IMR-90 (cell line): ENCODE measurements at regions not wholly inside any gene's neighbourhood (a gene's known extent, or its start where the extent isn't known, plus 50 kb on each side); places are given as distances from the start of the nearest gene placed in this dataset.

ENCODE experiments used
- ATAC-seq: fragments of 200-7000 bp; cut with Tn5 transposase; 2 replicates; pipeline ENCODE4 v1.9.1; 2020; ENCODE audit warnings: low read depth, mild to moderate bottlenecking, moderate library complexity
- BruUV-seq: library from RNA; stranded (reverse); fragments of 400-500 nt; replicated peaks from 2 replicates; lab custom pipeline; 2021; lab: Mats Ljungman, UMichigan
- CTCF ChIA-PET: fragments of 300-600 bp; formaldehyde crosslinking; extraction: SDS; loops from one replicate; lab custom pipeline; 2021; ENCODE audit warnings: antibody characterized with exemption; lab: Yijun Ruan, JAX
- POLR2A ChIA-PET: fragments of 300-600 bp; sonication (Branson Sonifier 250); formaldehyde crosslinking; loops from one replicate; lab custom pipeline; 2022; ENCODE audit warnings: antibody characterized with exemption; ENCODE audit not compliant: unreplicated experiment; lab: Charles Lee
- DNase-seq: peaks from one replicate; pipeline ENCODE4 v3.0.0; 2013
- H2AFZ ChIP-seq: replicated peaks from 2 replicates; pipeline ENCODE3; 2013; ENCODE audit warnings: low read length, mild to moderate bottlenecking; ENCODE audit not compliant: poor library complexity
- H2AK5ac ChIP-seq: 2 replicates; pipeline ENCODE4 v1.6.1; 2013; ENCODE audit warnings: low read depth, low read length, inconsistent platforms
- H2AK9ac ChIP-seq: replicated peaks from 2 replicates; pipeline ENCODE3; 2013; ENCODE audit warnings: mild to moderate bottlenecking, low read depth, low read length, moderate library complexity; ENCODE audit not compliant: poor library complexity
- H2BK120ac ChIP-seq: 2 replicates; pipeline ENCODE4 v1.6.1; 2013; ENCODE audit warnings: low read depth, low read length, inconsistent platforms
- H2BK15ac ChIP-seq: 3 replicates; pipeline ENCODE4 v1.6.1; 2013; ENCODE audit warnings: low read depth, low read length, inconsistent platforms
- H2BK20ac ChIP-seq: 2 replicates; pipeline ENCODE4 v1.6.1; 2013; ENCODE audit warnings: low read depth, mild to moderate bottlenecking, inconsistent platforms, low read length, moderate library complexity
- H2BK5ac ChIP-seq: 2 replicates; pipeline ENCODE4 v1.6.1; 2013; ENCODE audit warnings: mild to moderate bottlenecking, low read depth, low read length, inconsistent platforms; ENCODE audit not compliant: poor library complexity, severe bottlenecking
- H3K14ac ChIP-seq: replicated peaks from 2 replicates; pipeline ENCODE4 v1.6.1; 2013; ENCODE audit warnings: low read depth, low read length, inconsistent platforms
- H3K18ac ChIP-seq: 2 replicates; pipeline ENCODE4 v1.6.1; 2013; ENCODE audit warnings: low read depth, low read length, control low read depth
- H3K23ac ChIP-seq: 2 replicates; pipeline ENCODE4 v1.6.1; 2013; ENCODE audit warnings: low read depth, low read length, inconsistent platforms
- H3K27ac ChIP-seq: 2 replicates; pipeline ENCODE4 v1.5.1; 2013; ENCODE audit warnings: mild to moderate bottlenecking, control low read depth, low read length; ENCODE audit not compliant: insufficient read depth
- H3K27me3 ChIP-seq: 2 replicates; pipeline ENCODE4 v1.6.1; 2013; ENCODE audit warnings: low read length; ENCODE audit not compliant: control insufficient read depth, insufficient read depth
- H3K36me3 ChIP-seq: 2 replicates; pipeline ENCODE4 v1.6.1; 2013; ENCODE audit warnings: low read length, mixed read lengths; ENCODE audit not compliant: control insufficient read depth, insufficient read depth
- H3K4ac ChIP-seq: 2 replicates; pipeline ENCODE4 v1.6.1; 2013; ENCODE audit warnings: low read depth, low read length, inconsistent platforms
- H3K4me1 ChIP-seq: 2 replicates; pipeline ENCODE4 v1.6.1; 2013; ENCODE audit warnings: low read length, mixed read lengths; ENCODE audit not compliant: control insufficient read depth, insufficient read depth
- H3K4me2 ChIP-seq: 2 replicates; pipeline ENCODE4 v1.6.1; 2013; ENCODE audit warnings: low read depth, mild to moderate bottlenecking, control low read depth, low read length, moderate library complexity
- H3K4me3 ChIP-seq: 2 replicates; pipeline ENCODE4 v1.5.1; 2013; ENCODE audit warnings: low read depth, mild to moderate bottlenecking, control low read depth, low read length, moderate library complexity; ENCODE audit not compliant: insufficient read depth
- H3K56ac ChIP-seq: 2 replicates; pipeline ENCODE4 v1.6.1; 2013; ENCODE audit warnings: low read length, inconsistent platforms; ENCODE audit not compliant: insufficient read depth; ENCODE audit errors: extremely low read depth
- H3K79me1 ChIP-seq, 2 experiments: 2 replicates each; pipeline ENCODE4 v1.6.1; 2013; ENCODE audit warnings: low read length in 2 of 2, inconsistent platforms in 1 of 2, low read depth in 1 of 2
- H3K9ac ChIP-seq: 2 replicates; pipeline ENCODE4 v1.6.1; 2013; ENCODE audit warnings: low read depth, low read length, control low read depth
- H3K9me1 ChIP-seq: 2 replicates; pipeline ENCODE4 v1.6.1; 2013; ENCODE audit warnings: low read length, inconsistent platforms; ENCODE audit not compliant: insufficient read depth
- H3K9me3 ChIP-seq: 2 replicates; pipeline ENCODE4 v1.6.1; 2013; ENCODE audit warnings: low read length; ENCODE audit not compliant: control insufficient read depth, insufficient read depth
- H4K20me1 ChIP-seq: 2 replicates; pipeline ENCODE4 v1.6.1; 2013; ENCODE audit warnings: low read length, inconsistent platforms; ENCODE audit not compliant: insufficient read depth
- H4K5ac ChIP-seq: 2 replicates; pipeline ENCODE4 v1.6.1; 2013; ENCODE audit warnings: mild to moderate bottlenecking, low read depth, low read length, control low read depth
- H4K8ac ChIP-seq, 2 experiments: 2 replicates each; pipeline ENCODE4 v1.6.1; 2013; ENCODE audit warnings: low read depth in 2 of 2, low read length in 2 of 2, control low read depth in 1 of 2, inconsistent platforms in 1 of 2
- H4K91ac ChIP-seq: 2 replicates; pipeline ENCODE4 v1.6.1; 2013; ENCODE audit warnings: low read depth, low read length, inconsistent platforms; ENCODE audit not compliant: insufficient read depth
- CEBPB ChIP-seq: IDR thresholded peaks from 2 replicates; pipeline ENCODE4 v1.6.1; 2012; ENCODE audit warnings: low read depth, low read length, improper control_type of control experiment
- CHD1 ChIP-seq: IDR thresholded peaks from 2 replicates; pipeline ENCODE4 v1.6.1; 2012; ENCODE audit warnings: low read depth, low read length, improper control_type of control experiment
- CTCF ChIP-seq: conservative IDR thresholded peaks from 2 replicates; pipeline ENCODE4 v1.5.1; 2012; ENCODE audit warnings: mild to moderate bottlenecking, low read depth, low read length, improper control_type of control experiment
- FOS ChIP-seq: fragments of 150-350 bp; IDR thresholded peaks from 2 replicates; pipeline ENCODE4 v1.6.1; 2016; ENCODE audit warnings: low read depth, low read length
- MAFK ChIP-seq: IDR thresholded peaks from 2 replicates; pipeline ENCODE4 v1.6.1; 2012; ENCODE audit warnings: low read depth, low read length, improper control_type of control experiment
- MAZ ChIP-seq: IDR thresholded peaks from 2 replicates; pipeline ENCODE4 v1.6.1; 2012; ENCODE audit warnings: low read depth, mild to moderate bottlenecking, low read length, improper control_type of control experiment, moderate library complexity, borderline replicate concordance
- POLR2A ChIP-seq: IDR thresholded peaks from 2 replicates; pipeline ENCODE4 v1.6.1; 2012; ENCODE audit warnings: mild to moderate bottlenecking, low read depth, low read length
- RFX5 ChIP-seq: IDR thresholded peaks from 2 replicates; pipeline ENCODE4 v1.8.0; 2012; ENCODE audit warnings: low read depth, mild to moderate bottlenecking, low read length, moderate library complexity
- USF2 ChIP-seq: fragments of 150-350 bp; IDR thresholded peaks from 2 replicates; pipeline ENCODE4 v1.6.1; 2017; ENCODE audit warnings: mild to moderate bottlenecking, antibody characterized with exemption, low read length, low read depth
- WGBS, 2 experiments: methylation state at CpG; one replicate each; pipeline versions ENCODE4 v1.1.5 to v1.1.7; 2013; ENCODE audit warnings: missing lambda C conversion rate in 2 of 2; ENCODE audit not compliant: insufficient read length in 1 of 2; ENCODE audit errors: extremely low coverage in 2 of 2; 5-methylcytosine and 5-hydroxymethylcytosine counted together
- dilution Hi-C: fragments of 300-500 bp; cut with HindIII; formaldehyde crosslinking; loops from one replicate; pipeline ENCODE4 v1.14.3; 2018; ENCODE audit warnings: low sequenced_read_pairs; ENCODE audit not compliant: unreplicated experiment
- in situ Hi-C: fragments of 300-500 bp; cut with MboI; formaldehyde crosslinking; loops from 3 replicates; pipeline ENCODE4 v1.14.3; 2019; ENCODE audit warnings: low sequenced_read_pairs, inconsistent platforms, mixed read lengths
- intact Hi-C: fragments of 100-400 bp; cut with micrococcal nuclease; formaldehyde crosslinking; loops from 2 replicates; pipeline ENCODE4 v1.10.0; 2022

DNA sequence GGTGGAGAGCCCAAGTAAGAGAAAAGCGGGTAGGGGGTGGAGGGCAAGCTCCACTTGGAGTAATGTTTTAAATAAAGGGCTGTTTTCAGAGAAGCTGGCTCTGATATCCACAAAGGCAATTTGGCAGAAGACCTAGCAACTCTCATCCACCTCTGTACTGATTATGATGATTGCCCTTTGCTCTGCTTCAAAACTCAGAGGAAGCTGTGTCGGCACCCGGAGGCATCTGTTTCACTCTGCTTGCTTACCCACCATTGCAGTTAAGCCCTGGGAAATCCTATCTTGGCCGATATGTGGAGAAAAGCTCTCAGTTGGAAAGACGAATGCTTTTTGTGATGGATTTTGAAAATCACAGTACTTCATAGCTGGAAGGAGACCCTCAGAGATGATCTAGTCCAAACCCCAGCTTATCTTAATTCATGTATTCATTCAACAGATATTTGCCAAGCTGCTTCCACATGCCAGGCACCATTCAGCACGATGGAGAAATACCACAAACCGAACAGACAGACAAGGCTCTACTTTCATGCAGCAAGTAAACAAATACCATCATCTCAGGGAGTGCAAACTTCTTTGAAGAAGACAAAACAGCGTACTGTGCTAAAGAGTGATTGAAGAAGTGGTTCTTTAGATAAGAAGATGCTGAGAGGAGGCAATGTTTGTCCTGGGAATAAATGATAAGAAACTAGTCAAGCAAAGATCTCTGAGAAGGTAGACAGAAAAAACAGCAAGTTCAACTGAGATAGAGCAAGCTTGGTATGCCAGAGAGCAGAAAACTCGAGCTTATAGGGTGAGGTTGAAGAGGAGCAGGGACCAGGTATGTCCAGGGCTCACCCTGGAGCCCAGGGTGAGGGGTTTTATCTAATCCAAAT lies 140.4 kb upstream of the SPDL1 start:
- POLR2A ChIA-PET: no interaction called here
- H3K4me1 ChIP-seq: no peaks in the 10 kb centered on the region
- no peak overlapping the region for H3K4me3 ChIP-seq
- no TSS peak for BruUV-seq
- dilution Hi-C loops: no loop called here
- no peak overlapping the region for H3K27ac ChIP-seq
- in situ Hi-C loops: no loop called here
- intact Hi-C loops: no loop called here
- no peaks in the 10 kb centered on the region for H3K36me3 ChIP-seq
- no peak overlapping the region for H3K9ac ChIP-seq
- H3K4me2 ChIP-seq: no peak overlapping the region
- DNase-seq (no peak), ATAC-seq (no peak)
- no peak overlapping the region for H3K4ac ChIP-seq
- CTCF ChIA-PET: interaction anchor here (0.6 to 1.4 kb wide), 2 partner anchors 11 to 537 kb away, joined by 4 to 5 read pairs; partner anchors contain the start of gene INSYN2B
- H4K20me1 ChIP-seq: no peaks in the 10 kb centered on the region
- H3K9me3 ChIP-seq: no peaks in the 10 kb centered on the region
- H2AK9ac ChIP-seq: no peak overlapping the region
- TF ChIP-seq FOS (no peak), USF2 (no peak), CEBPB (no peak), MAZ (no peak), POLR2A (no peak), CTCF (no peak), RFX5 (no peak), MAFK (no peak), CHD1 (no peak)
- H2AK5ac ChIP-seq: no peak overlapping the region
- no peak overlapping the region for H4K91ac ChIP-seq
- no peak overlapping the region for H2BK15ac ChIP-seq
- no peak overlapping the region for H3K23ac ChIP-seq
- no peak overlapping the region for H2BK5ac ChIP-seq
- no peak overlapping the region for H3K56ac ChIP-seq
- H3K9me1 ChIP-seq: no peaks in the 10 kb centered on the region
- no peak overlapping the region for H3K14ac ChIP-seq
- no peaks in the 10 kb centered on the region for H3K27me3 ChIP-seq
- no peak overlapping the region for H2AFZ ChIP-seq
- H2BK20ac ChIP-seq: no peak overlapping the region
- WGBS, 2 experiments: 0% methylated on average over 1 of the region's 9 CpGs; no CpG with 5 or more reads in 1 of the 2 experiments
- H4K8ac ChIP-seq: no peak overlapping the region
- H2BK120ac ChIP-seq: no peak overlapping the region
- H4K5ac ChIP-seq: no peak overlapping the region
- no peaks in the 10 kb centered on the region for H3K79me1 ChIP-seq
- no peak overlapping the region for H3K18ac ChIP-seq
